Thymus (tissue), 11 donors: ENCODE measurements at regions not wholly inside any gene's neighbourhood (a gene's known extent, or its start where the extent isn't known, plus 50 kb on each side); places are given as distances from the start of the nearest gene placed in this dataset.

ENCODE experiments used
- DNase-seq, 9 donors: peaks; one replicate each; pipeline ENCODE4 v3.0.0-alpha.2; 2013; ENCODE audit warnings: low spot score in 9 of 9, low read depth in 6 of 9, missing footprints in 1 of 9
- H3K27ac ChIP-seq, 2 donors: one replicate each; pipeline ENCODE4 v1.5.1; 2013; ENCODE audit warnings: control low read depth in 1 of 2, low read depth in 1 of 2, low read length in 1 of 2, mild to moderate bottlenecking in 1 of 2, moderate library complexity in 1 of 2
- H3K27me3 ChIP-seq, 2 donors: one replicate each; pipeline ENCODE4 v1.5.1; 2013; ENCODE audit warnings: low read length in 1 of 2; ENCODE audit not compliant: control insufficient read depth in 2 of 2, insufficient read depth in 1 of 2
- H3K36me3 ChIP-seq, 2 donors: one replicate each; pipeline ENCODE4 v1.5.1; 2013; ENCODE audit warnings: low read length in 1 of 2, mild to moderate bottlenecking in 1 of 2, moderate library complexity in 1 of 2; ENCODE audit not compliant: control insufficient read depth in 2 of 2, insufficient read depth in 2 of 2
- H3K4me1 ChIP-seq, 2 donors: one replicate each; pipeline ENCODE4 v1.5.1; 2013; ENCODE audit warnings: low read length in 2 of 2; ENCODE audit not compliant: control insufficient read depth in 2 of 2, insufficient read depth in 2 of 2
- H3K4me3 ChIP-seq, 2 donors: one replicate each; pipeline ENCODE4 v1.5.1; 2013; ENCODE audit warnings: low read length in 2 of 2, control low read depth in 1 of 2, mild to moderate bottlenecking in 1 of 2
- H3K9me3 ChIP-seq, 2 donors: one replicate each; pipeline ENCODE4 v1.5.1; 2013; ENCODE audit warnings: low read length in 1 of 2, mild to moderate bottlenecking in 1 of 2; ENCODE audit not compliant: control insufficient read depth in 2 of 2, insufficient read depth in 1 of 2
- WGBS: extraction: QIAGEN DNeasy Blood & Tissue Kit; methylation state at CpG from one replicate; pipeline ENCODE4 v1.1.7; 2013; 5-methylcytosine and 5-hydroxymethylcytosine counted together
- donor health status: healthy.

DNA sequence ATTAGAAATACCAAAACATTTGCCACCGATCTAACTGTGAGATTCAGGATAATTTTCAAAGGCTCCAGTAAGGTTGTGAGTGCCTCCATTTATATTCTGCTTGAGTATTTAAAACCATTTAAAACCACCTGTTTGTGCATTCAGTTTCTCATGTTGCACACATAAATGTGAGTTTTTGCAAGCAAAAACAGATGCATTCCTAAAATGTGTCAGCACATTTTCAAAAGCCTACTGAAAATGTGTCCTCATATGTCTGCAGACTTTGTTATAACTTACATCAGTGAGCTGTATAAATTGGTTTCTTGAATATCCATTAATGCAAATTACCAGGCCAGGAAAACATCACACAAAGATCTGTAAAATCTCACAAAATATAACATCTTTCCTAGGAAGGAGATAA is 676.6 kb upstream of the EPHA7 start:
- Histone ChIP-seq H3K36me3 (no peaks in the 10 kb centered on the region), H3K4me3 (no peak overlapping the region), H3K27ac (no peak overlapping the region), H3K9me3 (no peaks in the 10 kb centered on the region), H3K27me3 (no peaks in the 10 kb centered on the region), H3K4me1 (no peaks in the 10 kb centered on the region)
- DNase-seq: no peak
- WGBS: 38% methylated on average over 1 of the region's 1 CpG

GRCh38 chr6:94089941-94090340 is 670.6 kb upstream of the EPHA7 start:
- Histone ChIP-seq H3K4me3 (no peak overlapping the region), H3K27ac (no peak overlapping the region), H3K36me3 (no peaks in the 10 kb centered on the region), H3K27me3 (no peaks in the 10 kb centered on the region), H3K9me3 (no peaks in the 10 kb centered on the region), H3K4me1 (no peaks in the 10 kb centered on the region)
- no peak for DNase-seq
- 63% methylated on average over 4 of the region's 4 CpGs for WGBS

DNA sequence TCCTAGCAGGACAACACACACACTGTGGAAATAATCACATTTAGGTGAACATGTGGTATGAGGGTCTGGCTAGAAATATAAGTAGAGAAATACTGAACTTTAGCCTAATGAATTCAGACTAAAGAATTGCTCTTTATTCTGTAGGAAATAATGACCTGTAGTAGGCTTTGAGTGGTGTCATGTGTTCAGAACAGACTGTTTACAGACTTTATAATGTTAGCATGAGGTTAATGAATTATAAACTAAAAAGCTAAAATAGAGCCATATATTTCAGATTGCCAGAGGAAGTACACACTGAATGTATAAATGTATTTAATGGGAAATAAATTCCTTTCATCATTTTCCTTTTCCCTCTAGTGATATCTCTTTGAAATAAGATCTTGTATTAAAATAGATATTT is 669.5 kb upstream of the EPHA7 start:
- Histone ChIP-seq H3K27ac (no peak overlapping the region), H3K27me3 (no peaks in the 10 kb centered on the region), H3K4me3 (no peak overlapping the region), H3K36me3 (no peaks in the 10 kb centered on the region), H3K9me3 (no peaks in the 10 kb centered on the region), H3K4me1 (no peaks in the 10 kb centered on the region)
- DNase-seq: no peak

DNA sequence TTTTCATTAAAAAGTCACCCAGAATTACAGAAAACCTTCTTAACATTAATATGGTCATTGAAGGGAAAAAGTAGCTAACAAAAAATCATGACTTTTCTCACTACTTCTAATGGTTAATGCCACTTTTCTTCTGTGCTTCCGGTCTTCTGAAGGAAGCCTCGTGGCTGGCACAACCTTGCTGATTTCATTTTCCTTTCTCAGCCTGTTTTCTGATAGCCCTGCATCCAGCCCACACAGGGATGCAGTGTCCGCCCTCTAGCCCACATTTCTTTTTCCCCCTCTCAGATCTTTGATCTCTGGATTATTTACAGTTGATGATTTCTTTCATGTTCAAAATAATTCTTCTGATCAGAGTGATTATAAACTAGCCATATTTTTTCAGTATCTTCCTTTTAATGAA is 655.4 kb upstream of the EPHA7 start:
- H3K27me3 ChIP-seq: no peaks in the 10 kb centered on the region
- H3K36me3 ChIP-seq: no peaks in the 10 kb centered on the region
- no peak for DNase-seq
- no peaks in the 10 kb centered on the region for H3K4me1 ChIP-seq
- no peak overlapping the region for H3K4me3 ChIP-seq
- no peak overlapping the region for H3K27ac ChIP-seq
- 50% methylated on average over 3 of the region's 3 CpGs for WGBS
- H3K9me3 ChIP-seq: no peaks in the 10 kb centered on the region

- H3K4me1 ChIP-seq: no peaks in the 10 kb centered on the region
- H3K27me3 ChIP-seq: no peaks in the 10 kb centered on the region
- no peaks in the 10 kb centered on the region for H3K9me3 ChIP-seq
- H3K4me3 ChIP-seq: no peak overlapping the region
- no peak overlapping the region for H3K27ac ChIP-seq
- no peaks in the 10 kb centered on the region for H3K36me3 ChIP-seq
- WGBS: 26% methylated on average over 1 of the region's 1 CpG
- DNase-seq: no peak
Observed at GRCh38 chr6:94071835-94072234, 652.5 kb upstream of the EPHA7 start.

GRCh38 chr6:94065707-94066337 is 646.5 kb upstream of the EPHA7 start:
- no peak overlapping the region for H3K27ac ChIP-seq
- WGBS: 54% methylated on average over 6 of the region's 6 CpGs
- no peak for DNase-seq
- no peak overlapping the region for H3K4me3 ChIP-seq
- no peaks in the 10 kb centered on the region for H3K27me3 ChIP-seq
- no peaks in the 10 kb centered on the region for H3K36me3 ChIP-seq
- no peaks in the 10 kb centered on the region for H3K9me3 ChIP-seq
- H3K4me1 ChIP-seq: no peaks in the 10 kb centered on the region

DNA sequence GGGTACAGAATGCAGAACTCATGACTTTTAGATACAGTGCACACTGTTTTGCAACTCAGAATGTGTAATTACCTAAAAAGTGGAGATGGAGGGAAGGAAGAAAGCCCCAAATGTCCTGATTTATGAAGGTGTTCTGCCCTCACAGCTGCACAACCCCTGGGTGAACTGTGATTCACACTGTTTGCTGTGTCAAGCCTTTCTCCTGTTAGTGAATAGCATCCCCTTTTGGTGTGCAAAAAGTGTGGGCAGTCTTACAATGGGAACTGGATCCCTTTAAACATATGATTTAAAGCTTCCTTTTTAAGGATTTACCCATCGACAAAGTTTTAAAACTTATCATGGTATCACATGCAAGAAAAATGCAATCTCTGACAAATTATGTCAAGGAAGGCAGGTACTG is 633.4 kb upstream of the EPHA7 start:
- no peaks in the 10 kb centered on the region for H3K9me3 ChIP-seq
- H3K27me3 ChIP-seq: no peaks in the 10 kb centered on the region
- DNase-seq: no peak
- no peaks in the 10 kb centered on the region for H3K36me3 ChIP-seq
- H3K4me1 ChIP-seq: no peaks in the 10 kb centered on the region
- WGBS: 13% methylated on average over 1 of the region's 1 CpG
- no peak overlapping the region for H3K4me3 ChIP-seq
- H3K27ac ChIP-seq: no peak overlapping the region

GRCh38 chr6:94050515-94050914 is 631.2 kb upstream of the EPHA7 start:
- DNase-seq: no peak
- Histone ChIP-seq H3K9me3 (no peaks in the 10 kb centered on the region), H3K4me3 (no peak overlapping the region), H3K27ac (no peak overlapping the region), H3K36me3 (no peaks in the 10 kb centered on the region), H3K4me1 (no peaks in the 10 kb centered on the region), H3K27me3 (no peaks in the 10 kb centered on the region)
- WGBS: 88% methylated on average over 3 of the region's 3 CpGs

GRCh38 chr6:94049001-94049400 is 629.6 kb upstream of the EPHA7 start:
- no peaks in the 10 kb centered on the region for H3K36me3 ChIP-seq
- H3K4me3 ChIP-seq: no peak overlapping the region
- H3K27me3 ChIP-seq: no peaks in the 10 kb centered on the region

More at GRCh38 chr6:94049001-94049400, 629.6 kb upstream of the EPHA7 start:
- Histone ChIP-seq H3K27ac (no peak overlapping the region), H3K9me3 (no peaks in the 10 kb centered on the region), H3K4me1 (no peaks in the 10 kb centered on the region)
- no peak for DNase-seq
